GM21526 (cell line): ENCODE measurements at regions not wholly inside any gene's neighbourhood (a gene's known extent, or its start where the extent isn't known, plus 50 kb on each side); places are given as distances from the start of the nearest gene placed in this dataset.

Experiments used
- ATAC-seq: cut with Tn5 transposase; IDR thresholded peaks from one replicate; pipeline ENCODE4 v1.9.1; 2021; ENCODE audit warnings: moderate library complexity; ENCODE audit not compliant: unreplicated experiment, low FRiP score

GRCh38 chr20:40111282-40111681 lies 577.8 kb downstream of the MAFB start:
- ATAC-seq: no peak

GRCh38 chr20:40110311-40110831 lies 578.7 kb downstream of the MAFB start:
- ATAC-seq: no peak

DNA sequence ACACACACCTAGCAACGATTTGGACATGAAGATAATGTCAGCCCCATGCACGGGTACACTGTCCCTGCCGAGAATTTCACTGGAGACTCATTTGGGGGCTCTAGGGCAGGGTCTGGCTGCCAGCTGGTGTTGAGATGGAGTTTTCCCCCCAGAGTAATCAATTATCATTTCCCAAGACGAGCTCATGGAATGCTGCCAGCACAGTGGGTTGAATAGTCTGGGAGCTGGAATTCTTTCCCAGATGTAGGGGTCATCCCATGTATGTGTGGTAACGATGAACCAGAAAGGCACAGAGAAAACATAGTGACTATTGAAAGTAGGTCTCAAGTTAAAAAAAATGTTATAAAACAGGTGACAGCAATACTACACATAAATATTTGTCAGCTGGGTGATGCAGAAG lies 579.9 kb downstream of the MAFB start:
- ATAC-seq: no peak

- ATAC-seq: no peak
Observed at GRCh38 chr20:40108321-40108720, 580.7 kb downstream of the MAFB start.

DNA sequence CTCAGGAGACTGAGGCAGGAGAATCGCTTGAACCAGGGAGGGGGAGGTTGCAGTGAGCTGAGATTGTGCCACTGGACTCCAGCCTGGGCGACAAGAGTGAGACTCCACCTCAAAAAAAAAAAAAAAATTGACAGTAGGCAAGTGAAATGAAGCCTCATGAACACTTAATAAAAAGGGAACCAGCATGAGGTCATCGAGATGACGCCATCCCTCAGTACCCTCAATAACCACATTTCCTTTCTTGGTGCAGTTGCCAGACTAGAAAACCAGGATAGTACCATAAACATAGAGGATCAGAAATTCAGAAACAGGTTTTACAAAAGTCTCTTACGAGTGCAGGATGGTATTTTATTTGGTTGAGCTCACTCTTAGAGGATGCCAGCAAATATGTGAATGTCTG lies 584.1 kb downstream of the MAFB start:
- ATAC-seq: no peak

GRCh38 chr20:40103420-40103819 lies 585.6 kb downstream of the MAFB start:
- ATAC-seq: no peak

DNA sequence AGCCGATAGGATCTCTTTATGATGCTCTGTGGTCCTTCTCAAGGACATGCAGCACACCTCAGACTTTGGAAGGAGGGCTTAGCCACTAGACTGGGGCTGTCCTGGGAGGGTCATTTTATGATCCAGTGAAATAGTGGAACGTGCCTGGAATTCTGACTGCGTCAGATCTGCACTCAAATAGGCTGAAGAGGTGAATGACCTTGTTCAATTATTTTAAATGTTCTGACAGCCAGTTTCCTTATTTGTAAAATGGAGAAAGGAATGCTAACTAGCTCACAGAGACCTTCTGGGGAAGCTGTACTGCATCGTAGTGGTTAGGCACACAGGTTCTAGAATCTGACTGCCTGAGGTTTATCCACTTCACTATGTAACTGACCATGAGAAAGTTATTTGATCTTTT lies 587.5 kb downstream of the MAFB start:
- no peak for ATAC-seq

- ATAC-seq: no peak
Observed at GRCh38 chr20:40100261-40100660, 588.8 kb downstream of the MAFB start.

- no peak for ATAC-seq
Observed at GRCh38 chr20:40090236-40090635, 598.8 kb downstream of the MAFB start.

GRCh38 chr20:40087496-40087895 lies 601.5 kb downstream of the MAFB start:
- ATAC-seq: no peak

DNA sequence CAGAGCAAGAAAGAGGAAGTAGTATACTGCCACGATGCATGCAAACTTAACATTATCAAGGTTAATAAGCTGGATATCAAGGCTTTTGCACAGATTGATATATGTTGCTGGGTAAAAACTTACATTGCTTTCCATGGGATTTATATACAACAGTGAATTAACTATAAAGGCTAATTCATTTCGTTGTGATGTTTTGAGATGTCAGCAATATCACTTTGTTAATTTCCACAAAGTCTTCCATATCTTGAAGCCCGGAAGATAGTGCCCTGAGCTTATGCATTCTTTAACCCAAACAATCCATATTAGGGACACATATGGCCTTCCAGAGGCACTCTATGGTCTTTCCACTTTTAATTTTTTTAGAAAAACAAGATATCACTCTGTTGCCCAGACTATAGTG lies 603.5 kb downstream of the MAFB start:
- no peak for ATAC-seq

DNA sequence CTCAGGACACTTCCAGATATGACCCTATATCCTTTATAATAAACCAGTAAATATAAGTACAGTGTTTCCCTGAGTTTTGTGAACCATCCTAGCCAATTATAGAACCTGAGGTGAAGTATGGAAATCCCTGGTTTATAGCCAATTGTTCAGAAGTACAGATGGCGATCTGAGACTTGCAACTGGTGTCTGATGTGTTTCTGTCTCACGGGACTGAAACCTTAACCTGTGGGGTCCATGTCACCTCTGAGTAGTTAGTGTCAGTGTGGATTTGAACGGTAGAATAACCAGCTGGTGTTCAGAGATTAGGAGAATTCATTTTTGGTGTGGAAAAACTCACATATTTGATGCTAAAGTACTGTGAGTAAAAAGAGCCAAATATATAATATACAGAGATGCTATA lies 606.6 kb downstream of the MAFB start:
- ATAC-seq: no peak

DNA sequence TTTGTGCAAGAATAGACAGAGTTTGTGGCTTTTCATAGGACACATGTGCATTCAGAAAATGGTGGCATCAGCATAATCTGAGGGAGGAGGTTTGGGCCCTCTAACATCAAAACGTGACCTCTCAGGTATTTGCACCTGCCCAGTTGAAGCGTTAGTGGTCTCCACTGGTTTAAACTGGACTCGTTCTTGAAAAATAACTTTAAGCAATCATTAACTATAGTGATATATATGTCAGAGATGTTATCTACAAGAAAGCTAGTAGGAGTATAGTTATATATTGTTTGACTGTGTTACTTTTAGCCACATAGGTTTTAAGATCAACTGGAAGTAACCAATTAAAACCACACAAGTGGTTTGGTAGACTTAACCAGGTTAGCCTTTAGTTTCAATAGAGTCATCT lies 607.4 kb downstream of the MAFB start:
- ATAC-seq: no peak

- ATAC-seq: no peak
Observed at GRCh38 chr20:40080041-40080652, 608.9 kb downstream of the MAFB start.

DNA sequence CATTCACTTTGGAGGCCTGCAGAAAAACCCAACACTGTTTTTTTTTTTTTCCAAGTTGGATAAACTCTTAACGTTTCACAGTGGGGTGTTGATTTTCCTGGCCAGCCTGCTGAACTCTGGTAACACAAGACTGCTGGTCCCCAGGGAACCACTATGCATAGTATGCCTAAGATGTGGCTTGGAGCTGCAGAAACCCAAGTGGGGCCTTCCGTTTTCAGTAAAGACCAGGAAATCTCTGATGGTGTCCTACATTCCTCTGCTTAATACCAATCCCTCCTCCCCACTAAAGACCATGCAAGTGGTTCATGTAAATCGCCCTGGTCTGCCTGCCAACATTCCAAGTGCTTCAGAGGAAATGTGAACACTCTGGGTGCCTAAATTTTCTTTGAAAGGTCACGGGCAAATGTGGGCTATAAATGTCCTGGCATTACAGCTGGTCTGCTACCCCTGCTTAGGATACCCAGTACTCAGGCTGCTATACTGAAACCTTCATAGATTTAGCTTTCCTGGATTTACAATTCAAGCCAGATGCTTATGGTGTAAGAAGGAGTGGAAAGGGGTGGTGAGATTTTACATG lies 615.4 kb downstream of the MAFB start:
- ATAC-seq: no peak

DNA sequence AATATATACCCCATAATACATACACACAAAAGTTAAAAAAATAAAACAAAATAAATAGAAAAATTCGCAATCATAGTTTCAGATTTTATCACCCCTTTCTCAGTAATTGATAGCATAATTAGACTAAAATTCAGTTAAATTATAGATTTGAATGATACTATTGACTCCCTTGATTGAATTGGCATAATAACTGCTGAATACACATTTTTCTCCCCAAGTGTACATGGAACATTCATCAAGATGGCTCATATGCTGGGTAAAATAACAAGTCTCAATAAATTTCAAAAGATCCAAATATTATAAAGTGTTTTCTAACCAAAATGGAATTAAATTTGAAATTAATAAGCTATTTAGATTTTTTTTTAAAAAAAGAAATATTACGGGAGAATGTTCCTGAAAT lies 616.1 kb downstream of the MAFB start:
- ATAC-seq: no peak

- no peak for ATAC-seq
Observed at GRCh38 chr20:40056171-40056570, 632.9 kb downstream of the MAFB start.

DNA sequence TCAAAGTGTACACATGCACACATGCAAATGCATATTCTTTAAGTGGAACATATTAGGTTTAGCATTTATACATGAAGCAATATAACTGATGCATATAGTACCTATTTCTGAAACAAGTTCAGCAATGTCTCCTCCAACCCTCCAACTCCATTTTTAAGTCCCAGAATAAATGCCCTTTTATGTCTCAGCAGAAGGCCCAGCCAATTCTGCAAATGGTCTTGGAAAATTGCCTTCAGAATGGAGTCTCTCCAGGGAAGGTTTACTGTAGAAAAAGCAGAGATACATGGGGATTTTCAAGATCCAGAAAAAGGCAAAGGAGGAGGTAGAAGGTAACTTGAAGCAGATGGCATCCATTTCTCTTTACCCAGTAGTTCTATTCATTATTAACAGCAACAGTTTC lies 633.3 kb downstream of the MAFB start:
- no peak for ATAC-seq

DNA sequence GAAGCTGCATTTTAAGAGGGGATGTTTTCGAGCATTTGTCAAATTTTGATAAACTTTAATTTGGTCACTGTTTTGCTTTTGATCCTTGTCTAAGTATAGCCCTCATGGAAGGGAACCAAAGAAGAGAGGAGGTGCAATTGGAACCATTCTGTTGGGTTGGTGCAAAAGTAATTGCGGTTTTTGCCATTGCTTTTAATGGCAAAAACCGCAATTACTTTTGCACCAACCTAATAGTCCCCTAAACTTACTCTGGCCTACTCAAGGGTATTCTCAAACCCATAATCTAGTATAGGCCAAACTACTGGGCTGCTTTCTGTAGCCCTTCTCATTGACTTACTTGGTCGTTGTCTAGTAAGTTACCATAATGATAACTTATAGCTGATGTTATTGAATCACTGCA lies 634.7 kb downstream of the MAFB start:
- no peak for ATAC-seq

- no peak for ATAC-seq
Observed at GRCh38 chr20:40050596-40050995, 638.4 kb downstream of the MAFB start.

- ATAC-seq: no peak
Observed at GRCh38 chr20:40049854-40050253, 639.2 kb downstream of the MAFB start.

DNA sequence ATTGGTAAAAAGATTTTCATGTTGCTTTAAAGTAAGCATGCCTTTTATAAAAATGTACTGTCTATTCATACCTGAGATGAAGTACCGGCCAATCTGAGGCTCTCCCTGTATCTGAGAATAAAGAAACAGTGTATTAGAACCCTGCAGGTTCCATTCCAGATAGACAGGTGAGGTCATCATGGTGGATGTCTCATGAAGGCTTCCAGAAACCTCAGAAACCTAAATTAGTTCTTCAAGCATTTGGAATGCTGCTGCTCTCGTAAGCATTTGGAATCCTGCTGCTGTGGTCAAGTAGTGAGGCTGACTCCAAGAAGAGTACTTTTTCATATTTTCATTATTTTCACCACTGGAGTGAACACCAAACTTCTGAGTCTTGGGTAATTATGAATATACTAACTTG lies 642.3 kb downstream of the MAFB start:
- ATAC-seq: no peak

DNA sequence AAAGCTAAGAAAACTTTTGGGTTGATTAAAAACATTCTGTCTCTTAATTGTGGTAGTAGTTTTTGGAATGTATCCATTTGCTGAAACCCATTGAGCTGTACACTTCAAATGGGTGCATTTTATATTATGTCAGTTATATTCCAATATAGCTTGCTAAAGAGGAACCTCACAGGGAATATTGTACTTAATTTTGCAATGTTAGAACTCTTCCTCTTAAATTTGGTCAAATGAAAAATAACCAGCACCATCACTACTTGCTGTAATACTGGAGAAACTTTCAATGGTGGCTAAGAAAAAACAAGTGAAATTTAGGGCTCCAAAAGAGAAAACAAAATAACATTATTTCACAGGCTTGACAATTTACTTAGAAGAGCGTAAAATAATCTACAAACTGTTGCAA lies 651.5 kb downstream of the MAFB start:
- ATAC-seq: no peak
